AG09309 (cell line): ENCODE measurements at regions not wholly inside any gene's neighbourhood (a gene's known extent, or its start where the extent isn't known, plus 50 kb on each side); places are given as distances from the start of the nearest gene placed in this dataset.

ENCODE experiments used
- DNase-seq: peaks from one replicate; pipeline ENCODE4 v3.0.0-alpha.2; 2010; ENCODE audit warnings: low read depth
- H3K4me3 ChIP-seq: 2 replicates; pipeline ENCODE4 v1.5.1; 2011; ENCODE audit warnings: mild to moderate bottlenecking, low read depth, low read length, moderate library complexity; ENCODE audit not compliant: control insufficient read depth
- CTCF ChIP-seq: IDR thresholded peaks from 2 replicates; pipeline ENCODE4 v1.5.1; 2011; ENCODE audit warnings: mild to moderate bottlenecking, low read depth, low read length, inconsistent platforms; ENCODE audit not compliant: insufficient read depth, control insufficient read depth; ENCODE audit errors: missing control alignments

- TF ChIP-seq CTCF, result no peak
- no peak for DNase-seq
- no peak overlapping the region for H3K4me3 ChIP-seq
Measured at GRCh38 chr20:22699396-22699795, 115.0 kb upstream of the FOXA2 start.

- TF ChIP-seq CTCF, result no peak
- no peak overlapping the region for H3K4me3 ChIP-seq
- DNase-seq, result no peak
Measured at GRCh38 chr20:22700367-22700766, 116.0 kb upstream of the FOXA2 start.

GRCh38 chr20:22701679-22702308 is 117.4 kb upstream of the FOXA2 start:
- H3K4me3 ChIP-seq, result no peak overlapping the region
- DNase-seq, result no peak
- TF ChIP-seq CTCF, result no peak

GRCh38 chr20:22703843-22704242 is 119.5 kb upstream of the FOXA2 start:
- TF ChIP-seq CTCF, result no peak
- DNase-seq, result no peak
- H3K4me3 ChIP-seq, result no peak overlapping the region

- no peak for DNase-seq
- H3K4me3 ChIP-seq, result no peak overlapping the region
- TF ChIP-seq CTCF, result no peak
Measured at GRCh38 chr20:22711971-22712755, 127.8 kb upstream of the FOXA2 start.

GRCh38 chr20:22716821-22717351 is 132.5 kb upstream of the FOXA2 start:
- no peak overlapping the region for H3K4me3 ChIP-seq
- TF ChIP-seq CTCF, result no peak
- no peak for DNase-seq

- TF ChIP-seq CTCF, result no peak
- H3K4me3 ChIP-seq, result no peak overlapping the region
- no peak for DNase-seq
Measured at GRCh38 chr20:22717466-22717865, 133.1 kb upstream of the FOXA2 start.
